ENCODE measurements at regions not wholly inside any gene's neighbourhood (a gene's known extent, or its start where the extent isn't known, plus 50 kb on each side); places are given as distances from the start of the nearest gene placed in this dataset.

DNA sequence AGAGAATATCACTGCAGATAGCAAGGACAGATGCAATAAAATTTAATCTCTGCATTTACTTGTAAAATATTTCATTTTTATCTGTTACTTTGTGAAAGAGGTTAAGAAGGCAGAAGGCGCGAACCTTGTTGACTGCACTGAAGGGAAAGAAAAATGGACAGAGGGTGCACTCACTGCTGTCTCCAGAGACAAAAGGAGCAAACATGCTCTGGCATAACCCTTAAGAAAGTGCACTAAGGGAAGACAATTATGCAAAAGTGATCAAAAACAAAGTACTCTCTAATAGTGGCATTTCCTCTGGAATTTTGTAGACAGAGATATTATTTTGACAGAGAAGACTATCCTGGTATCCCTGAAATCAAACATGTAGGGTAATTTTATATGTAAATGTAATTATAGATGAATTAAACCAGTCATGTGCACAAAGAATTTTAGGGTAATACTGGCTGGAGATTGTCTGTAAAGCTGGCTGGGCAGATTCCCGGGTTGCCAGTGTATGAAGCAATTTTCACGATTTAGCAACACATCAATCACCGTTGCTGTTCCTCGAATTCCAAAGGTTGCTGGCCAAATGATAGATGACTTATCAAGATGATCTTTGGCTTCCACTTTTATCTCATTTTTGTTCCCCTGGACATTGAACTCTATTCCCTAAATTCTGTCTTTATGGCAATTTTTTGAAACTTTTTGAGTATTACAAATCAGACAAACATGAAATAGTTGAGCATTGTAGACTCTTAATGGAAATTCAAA, 1176.9 kb downstream of the SUCLG1 start:
- Histone ChIP-seq H3K36me3 (ENCODE audit: control insufficient read depth, low read length) (no peaks in the 10 kb centered on the region), H3F3A (ENCODE audit: control insufficient read depth, insufficient read depth) (no peaks in the 10 kb centered on the region), H3K27me3 (ENCODE audit: control insufficient read depth, low read length) (no peaks in the 10 kb centered on the region)

DNA sequence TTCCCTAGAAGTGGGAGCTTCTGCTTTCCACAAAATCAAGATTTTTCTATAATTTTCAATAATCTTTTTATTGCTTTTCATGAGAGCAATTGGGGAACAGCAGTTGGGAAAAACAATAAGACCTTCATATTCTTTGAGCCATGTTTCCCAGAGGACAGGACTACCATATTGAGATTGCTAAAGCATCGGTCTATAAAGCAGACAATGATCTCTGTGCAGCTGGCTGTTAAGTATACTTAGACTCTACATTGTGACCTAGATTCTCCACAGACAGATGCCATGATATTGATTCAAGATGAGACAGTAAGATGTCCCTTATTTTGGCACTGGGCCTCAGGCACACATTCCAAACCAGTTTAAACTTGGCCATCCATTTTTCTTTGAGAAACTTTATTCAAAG, 1178.7 kb downstream of the SUCLG1 start:
- H3K27ac ChIP-seq (ENCODE audit: low read depth, low read length) = no peak overlapping the region
- no peaks in the 10 kb centered on the region for H4K20me1 ChIP-seq (ENCODE audit: control insufficient read depth, insufficient read depth, low read depth, low read length)

More for the DNA sequence above, 1176.9 kb downstream of the SUCLG1 start:
- no peaks in the 10 kb centered on the region for H3K4me1 ChIP-seq (ENCODE audit: control insufficient read depth, low read length)
- H3K9me2 ChIP-seq (replicated peaks; ENCODE audit: control insufficient read depth, low read length) = no peaks in the 10 kb centered on the region
- H3K4me2 ChIP-seq (ENCODE audit: low read length) = no peak overlapping the region
- H3K4me3 ChIP-seq (ENCODE audit: low read length) = no peak overlapping the region
- H4K20me1 ChIP-seq (ENCODE audit: control insufficient read depth, insufficient read depth, low read depth, low read length) = no peaks in the 10 kb centered on the region
- H3K9me3 ChIP-seq (ENCODE audit: control insufficient read depth, insufficient read depth, low read length) = no peaks in the 10 kb centered on the region
- no peak overlapping the region for H3K27ac ChIP-seq (ENCODE audit: low read depth, low read length)
- no peaks in the 10 kb centered on the region for H3K79me2 ChIP-seq (ENCODE audit: control insufficient read depth, low read length)
- no peak for TF ChIP-seq EZH2phosphoT487 (IDR thresholded peaks at IDR 0.05; ENCODE audit: borderline replicate concordance, low read length)
- TF ChIP-seq, protein P1, sequence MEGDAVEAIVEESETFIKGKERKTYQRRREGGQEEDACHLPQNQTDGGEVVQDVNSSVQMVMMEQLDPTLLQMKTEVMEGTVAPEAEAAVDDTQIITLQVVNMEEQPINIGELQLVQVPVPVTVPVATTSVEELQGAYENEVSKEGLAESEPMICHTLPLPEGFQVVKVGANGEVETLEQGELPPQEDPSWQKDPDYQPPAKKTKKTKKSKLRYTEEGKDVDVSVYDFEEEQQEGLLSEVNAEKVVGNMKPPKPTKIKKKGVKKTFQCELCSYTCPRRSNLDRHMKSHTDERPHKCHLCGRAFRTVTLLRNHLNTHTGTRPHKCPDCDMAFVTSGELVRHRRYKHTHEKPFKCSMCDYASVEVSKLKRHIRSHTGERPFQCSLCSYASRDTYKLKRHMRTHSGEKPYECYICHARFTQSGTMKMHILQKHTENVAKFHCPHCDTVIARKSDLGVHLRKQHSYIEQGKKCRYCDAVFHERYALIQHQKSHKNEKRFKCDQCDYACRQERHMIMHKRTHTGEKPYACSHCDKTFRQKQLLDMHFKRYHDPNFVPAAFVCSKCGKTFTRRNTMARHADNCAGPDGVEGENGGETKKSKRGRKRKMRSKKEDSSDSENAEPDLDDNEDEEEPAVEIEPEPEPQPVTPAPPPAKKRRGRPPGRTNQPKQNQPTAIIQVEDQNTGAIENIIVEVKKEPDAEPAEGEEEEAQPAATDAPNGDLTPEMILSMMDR (IDR thresholded peaks at IDR 0.05; ENCODE audit: low read depth, low read length, poor library complexity, severe bottlenecking) = no peak

DNA sequence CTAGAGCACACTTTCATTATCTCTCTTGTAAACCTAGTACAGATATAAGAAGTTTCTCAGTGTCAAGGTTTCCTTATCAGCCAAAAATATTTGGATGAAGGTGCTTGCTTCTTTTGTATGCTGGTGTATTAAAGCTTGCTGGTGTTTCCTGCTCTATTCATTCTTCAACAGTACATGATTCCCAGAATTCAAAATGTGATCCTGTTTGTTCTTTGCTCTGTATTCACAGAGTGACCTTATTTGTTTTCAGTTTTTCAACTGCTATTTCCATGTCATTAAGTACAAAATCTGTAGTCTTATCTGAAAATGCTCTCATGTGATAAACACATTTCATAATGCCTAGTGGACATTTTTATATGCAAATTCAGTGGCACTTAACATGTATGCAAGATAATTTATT, 1185.8 kb downstream of the SUCLG1 start:
- Histone ChIP-seq H3K4me3 (ENCODE audit: low read length) (no peak overlapping the region), H3K36me3 (ENCODE audit: control insufficient read depth, low read length) (no peaks in the 10 kb centered on the region), H4K20me1 (ENCODE audit: control insufficient read depth, insufficient read depth, low read depth, low read length) (no peaks in the 10 kb centered on the region), H3F3A (ENCODE audit: control insufficient read depth, insufficient read depth) (no peaks in the 10 kb centered on the region), H3K9me2 (replicated peaks; ENCODE audit: control insufficient read depth, low read length) (no peaks in the 10 kb centered on the region), H3K27ac (ENCODE audit: low read depth, low read length) (no peak overlapping the region), H3K27me3 (ENCODE audit: control insufficient read depth, low read length) (no peaks in the 10 kb centered on the region), H3K9me3 (ENCODE audit: control insufficient read depth, insufficient read depth, low read length) (no peaks in the 10 kb centered on the region), H3K79me2 (ENCODE audit: control insufficient read depth, low read length) (no peaks in the 10 kb centered on the region), H3K4me1 (ENCODE audit: control insufficient read depth, low read length) (no peaks in the 10 kb centered on the region), H3K4me2 (ENCODE audit: low read length) (no peak overlapping the region)
- TF ChIP-seq, protein P1 (IDR thresholded peaks at IDR 0.05; ENCODE audit: low read depth, low read length, poor library complexity, severe bottlenecking) = no peak
- TF ChIP-seq EZH2phosphoT487 (IDR thresholded peaks at IDR 0.05; ENCODE audit: borderline replicate concordance, low read length) = no peak

More for the DNA sequence above, 1178.7 kb downstream of the SUCLG1 start:
- Histone ChIP-seq H3K27me3 (ENCODE audit: control insufficient read depth, low read length) (no peaks in the 10 kb centered on the region), H3F3A (ENCODE audit: control insufficient read depth, insufficient read depth) (no peaks in the 10 kb centered on the region), H3K36me3 (ENCODE audit: control insufficient read depth, low read length) (no peaks in the 10 kb centered on the region), H3K4me1 (ENCODE audit: control insufficient read depth, low read length) (no peaks in the 10 kb centered on the region), H3K4me2 (ENCODE audit: low read length) (no peak overlapping the region), H3K9me3 (ENCODE audit: control insufficient read depth, insufficient read depth, low read length) (no peaks in the 10 kb centered on the region), H3K79me2 (ENCODE audit: control insufficient read depth, low read length) (no peaks in the 10 kb centered on the region), H3K9me2 (replicated peaks; ENCODE audit: control insufficient read depth, low read length) (no peaks in the 10 kb centered on the region), H3K4me3 (ENCODE audit: low read length) (no peak overlapping the region)
- TF ChIP-seq, protein P1 (IDR thresholded peaks at IDR 0.05; ENCODE audit: low read depth, low read length, poor library complexity, severe bottlenecking) = no peak
- no peak for TF ChIP-seq EZH2phosphoT487 (IDR thresholded peaks at IDR 0.05; ENCODE audit: borderline replicate concordance, low read length)

Data from DOHH2 (cell line).